ENCODE measurements at regions not wholly inside any gene's neighbourhood (a gene's known extent, or its start where the extent isn't known, plus 50 kb on each side); places are given as distances from the start of the nearest gene placed in this dataset.

DNA sequence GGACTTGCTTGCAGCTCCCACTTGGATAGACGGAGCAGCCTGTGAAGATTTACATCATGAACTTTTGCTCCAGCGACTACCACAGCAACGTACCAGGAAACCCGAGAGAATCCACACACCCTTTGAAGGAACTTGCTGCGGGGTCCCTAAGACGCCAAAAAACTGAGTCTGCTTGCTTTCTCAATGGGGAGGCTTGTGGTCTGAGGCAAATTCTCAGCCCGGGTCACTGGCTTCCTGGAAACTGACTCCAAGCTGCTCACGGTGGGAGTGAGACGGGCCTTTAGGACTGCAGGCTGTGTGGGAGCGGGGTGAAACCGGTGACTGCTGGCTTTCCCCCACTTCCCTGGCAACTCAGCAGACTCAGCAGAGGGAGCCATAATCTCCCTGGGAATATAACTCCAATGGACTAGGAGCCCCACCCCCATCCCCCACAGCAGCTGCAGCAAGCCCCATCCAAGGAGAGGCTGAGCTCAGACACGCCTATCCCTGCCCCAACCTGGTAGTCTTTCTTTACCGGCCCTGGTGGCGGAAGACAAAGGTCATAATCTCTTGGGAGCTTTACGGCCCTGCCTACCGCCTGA is 466.0 kb downstream of the CAAP1 start:
- DNase-seq (ENCODE audit: low spot score in 2 of 2), result no peak
- Histone ChIP-seq H3K4me1 (no peaks in the 10 kb centered on the region), H3K4me3 (no peak overlapping the region), H3K27me3 (no peaks in the 10 kb centered on the region), H3K9me3 (peaks cover 0 to 2% (median 0%) of the 10 kb centered on the region in 4 donors), H3K36me3 (no peaks in the 10 kb centered on the region), H3K27ac (no peak overlapping the region)
- TF ChIP-seq EP300 (IDR thresholded peaks at IDR 0.05) (no peak), POLR2A (IDR thresholded peaks at IDR 0.05) (no peak)
- TF ChIP-seq, protein P1, sequence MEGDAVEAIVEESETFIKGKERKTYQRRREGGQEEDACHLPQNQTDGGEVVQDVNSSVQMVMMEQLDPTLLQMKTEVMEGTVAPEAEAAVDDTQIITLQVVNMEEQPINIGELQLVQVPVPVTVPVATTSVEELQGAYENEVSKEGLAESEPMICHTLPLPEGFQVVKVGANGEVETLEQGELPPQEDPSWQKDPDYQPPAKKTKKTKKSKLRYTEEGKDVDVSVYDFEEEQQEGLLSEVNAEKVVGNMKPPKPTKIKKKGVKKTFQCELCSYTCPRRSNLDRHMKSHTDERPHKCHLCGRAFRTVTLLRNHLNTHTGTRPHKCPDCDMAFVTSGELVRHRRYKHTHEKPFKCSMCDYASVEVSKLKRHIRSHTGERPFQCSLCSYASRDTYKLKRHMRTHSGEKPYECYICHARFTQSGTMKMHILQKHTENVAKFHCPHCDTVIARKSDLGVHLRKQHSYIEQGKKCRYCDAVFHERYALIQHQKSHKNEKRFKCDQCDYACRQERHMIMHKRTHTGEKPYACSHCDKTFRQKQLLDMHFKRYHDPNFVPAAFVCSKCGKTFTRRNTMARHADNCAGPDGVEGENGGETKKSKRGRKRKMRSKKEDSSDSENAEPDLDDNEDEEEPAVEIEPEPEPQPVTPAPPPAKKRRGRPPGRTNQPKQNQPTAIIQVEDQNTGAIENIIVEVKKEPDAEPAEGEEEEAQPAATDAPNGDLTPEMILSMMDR (IDR thresholded peaks at IDR 0.05), result no peak
- WGBS, 2 donors, result 79 to 86% methylated on average over 16 of the region's 16 CpGs

GRCh38 chr9:26418480-26418879 is 474.1 kb downstream of the CAAP1 start:
- DNase-seq (ENCODE audit: low spot score in 2 of 2), result no peak
- Histone ChIP-seq H3K4me3 (no peak overlapping the region), H3K9me3 (no peaks in the 10 kb centered on the region), H3K4me1 (no peaks in the 10 kb centered on the region), H3K27ac (no peak overlapping the region), H3K27me3 (no peaks in the 10 kb centered on the region), H3K36me3 (no peaks in the 10 kb centered on the region)
- TF ChIP-seq EP300 (IDR thresholded peaks at IDR 0.05), result no peak
- no peak for TF ChIP-seq POLR2A (IDR thresholded peaks at IDR 0.05)
- TF ChIP-seq, protein P1 (IDR thresholded peaks at IDR 0.05), result no peak
- WGBS, 2 donors, result 71% methylated on average over 3 of the region's 3 CpGs

- no peak for DNase-seq (ENCODE audit: low spot score in 2 of 2)
- no peaks in the 10 kb centered on the region for H3K27me3 ChIP-seq
- H3K4me1 ChIP-seq, result no peaks in the 10 kb centered on the region
- no peak overlapping the region for H3K4me3 ChIP-seq
- H3K36me3 ChIP-seq, result no peaks in the 10 kb centered on the region
- H3K27ac ChIP-seq, result no peak overlapping the region
- WGBS, 2 donors, result 72 to 80% methylated on average over 3 of the region's 3 CpGs
- TF ChIP-seq, protein P1 (IDR thresholded peaks at IDR 0.05), result no peak
- TF ChIP-seq EP300 (IDR thresholded peaks at IDR 0.05), result no peak
- TF ChIP-seq POLR2A (IDR thresholded peaks at IDR 0.05), result no peak
- no peaks in the 10 kb centered on the region for H3K9me3 ChIP-seq
Measured at GRCh38 chr9:26415528-26415927, 477.1 kb downstream of the CAAP1 start.

- 66 to 71% methylated on average over 4 of the region's 4 CpGs for WGBS, 2 donors
- no peak overlapping the region for H3K27ac ChIP-seq
- DNase-seq (ENCODE audit: low spot score in 2 of 2), result no peak
- TF ChIP-seq EP300 (IDR thresholded peaks at IDR 0.05) (no peak), POLR2A (IDR thresholded peaks at IDR 0.05) (no peak)
- TF ChIP-seq, protein P1 (IDR thresholded peaks at IDR 0.05), result no peak
- no peaks in the 10 kb centered on the region for H3K9me3 ChIP-seq
- H3K4me1 ChIP-seq, result no peaks in the 10 kb centered on the region
- no peaks in the 10 kb centered on the region for H3K36me3 ChIP-seq
- no peak overlapping the region for H3K4me3 ChIP-seq
- no peaks in the 10 kb centered on the region for H3K27me3 ChIP-seq
Measured at GRCh38 chr9:26413611-26414010, 479.0 kb downstream of the CAAP1 start.

DNA sequence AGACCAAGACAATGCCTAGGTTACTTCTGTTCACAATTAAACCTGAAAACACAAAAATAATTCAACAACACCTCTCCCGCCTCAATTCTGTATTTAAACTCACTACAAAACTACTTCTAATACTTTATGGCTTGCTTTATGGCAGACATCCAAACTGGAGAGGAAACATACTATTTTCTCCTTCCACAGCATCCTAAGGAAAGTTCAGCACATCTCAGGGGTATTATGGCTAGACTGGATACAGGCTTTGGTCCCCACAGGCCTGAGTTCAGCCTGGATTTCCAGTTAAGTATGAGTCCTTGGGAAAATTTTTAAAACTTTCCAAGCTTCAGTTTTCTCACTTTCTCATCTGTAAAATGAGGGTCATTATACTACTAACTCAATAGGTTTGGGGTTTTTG is 480.2 kb downstream of the CAAP1 start:
- Histone ChIP-seq H3K27me3 (no peaks in the 10 kb centered on the region), H3K9me3 (no peaks in the 10 kb centered on the region), H3K4me1 (no peaks in the 10 kb centered on the region), H3K36me3 (no peaks in the 10 kb centered on the region), H3K4me3 (no peak overlapping the region), H3K27ac (no peak overlapping the region)
- TF ChIP-seq, protein P1 (IDR thresholded peaks at IDR 0.05), result no peak
- TF ChIP-seq EP300 (IDR thresholded peaks at IDR 0.05) (no peak), POLR2A (IDR thresholded peaks at IDR 0.05) (no peak)
- 75 to 76% methylated on average over 1 of the region's 1 CpG for WGBS, 2 donors
- no peak for DNase-seq (ENCODE audit: low spot score in 2 of 2)
